A673 (cell line): ENCODE measurements at regions not wholly inside any gene's neighbourhood (a gene's known extent, or its start where the extent isn't known, plus 50 kb on each side); places are given as distances from the start of the nearest gene placed in this dataset.

ENCODE experiments used
- BruUV-seq: library from RNA; stranded (reverse); fragments of 400-500 nt; replicated peaks from 2 replicates; lab custom pipeline; 2021; lab: Mats Ljungman, UMichigan
- CTCF ChIA-PET: fragments of 300-600 bp; sonication (Branson Sonifier 250); formaldehyde crosslinking; loops from one replicate; lab custom pipeline; 2022; ENCODE audit warnings: antibody characterized with exemption; lab: Charles Lee
- POLR2A ChIA-PET: fragments of 300-600 bp; sonication (Branson Sonifier 250); formaldehyde crosslinking; loops from one replicate; lab custom pipeline; 2022; ENCODE audit warnings: antibody characterized with exemption; ENCODE audit not compliant: low non-redundant PET; lab: Charles Lee
- DNase-seq: peaks from one replicate; pipeline ENCODE4 v3.0.0-alpha.2; 2015; ENCODE audit warnings: low spot score
- H3K27ac ChIP-seq: fragments of 200-600 bp; sonication (generic); 2 replicates; pipeline ENCODE4 v1.5.1; 2016; ENCODE audit warnings: mixed run types, low read depth, mild to moderate bottlenecking, mixed read lengths, antibody characterized with exemption, low read length; ENCODE audit not compliant: poor library complexity, severe bottlenecking
- H3K27me3 ChIP-seq: fragments of 200-600 bp; sonication (generic); replicated peaks from 2 replicates; pipeline ENCODE4 v1.6.1; 2017; ENCODE audit warnings: mixed run types, low read depth, mild to moderate bottlenecking, mixed read lengths, antibody characterized with exemption, low read length; ENCODE audit not compliant: insufficient read depth, poor library complexity
- H3K36me3 ChIP-seq: fragments of 200-600 bp; sonication (generic); 2 replicates; pipeline ENCODE4 v1.6.1; 2016; ENCODE audit warnings: mixed run types, mild to moderate bottlenecking, mixed read lengths, antibody characterized with exemption, low read length; ENCODE audit not compliant: insufficient read depth, poor library complexity, severe bottlenecking
- H3K4me1 ChIP-seq: fragments of 200-600 bp; sonication (generic); 2 replicates; pipeline ENCODE4 v1.6.1; 2017; ENCODE audit warnings: mixed run types, mild to moderate bottlenecking, mixed read lengths, antibody characterized with exemption, low read length; ENCODE audit not compliant: insufficient read depth, poor library complexity, severe bottlenecking
- H3K4me3 ChIP-seq: fragments of 200-600 bp; sonication (generic); 2 replicates; pipeline ENCODE4 v1.5.1; 2016; ENCODE audit warnings: low read depth, mixed run types, mild to moderate bottlenecking, mixed read lengths, low read length; ENCODE audit not compliant: poor library complexity, severe bottlenecking
- H3K9me3 ChIP-seq: fragments of 200-600 bp; sonication (generic); 2 replicates; pipeline ENCODE4 v1.6.1; 2016; ENCODE audit warnings: mixed run types, low read depth, mild to moderate bottlenecking, mixed read lengths, antibody characterized with exemption, low read length; ENCODE audit not compliant: poor library complexity, severe bottlenecking
- CTCF ChIP-seq: fragments of 300-800, 200-600 bp; sonication (generic); conservative IDR thresholded peaks from 2 replicates; pipeline ENCODE4 v1.5.1; 2017; ENCODE audit warnings: low read depth, mild to moderate bottlenecking, antibody characterized with exemption, low read length, moderate library complexity, mixed read lengths
- EZH2 ChIP-seq: fragments of 200-600 bp; sonication (generic); IDR thresholded peaks from 2 replicates; pipeline ENCODE4 v1.6.1; 2017; ENCODE audit warnings: borderline replicate concordance, low read depth, mild to moderate bottlenecking, mixed read lengths, antibody characterized with exemption, low read length; ENCODE audit not compliant: poor library complexity, severe bottlenecking
- intact Hi-C: fragments of 100-400 bp; cut with micrococcal nuclease; formaldehyde crosslinking; loops from one replicate; pipeline ENCODE4 v1.10.0; 2022; ENCODE audit not compliant: unreplicated experiment

DNA sequence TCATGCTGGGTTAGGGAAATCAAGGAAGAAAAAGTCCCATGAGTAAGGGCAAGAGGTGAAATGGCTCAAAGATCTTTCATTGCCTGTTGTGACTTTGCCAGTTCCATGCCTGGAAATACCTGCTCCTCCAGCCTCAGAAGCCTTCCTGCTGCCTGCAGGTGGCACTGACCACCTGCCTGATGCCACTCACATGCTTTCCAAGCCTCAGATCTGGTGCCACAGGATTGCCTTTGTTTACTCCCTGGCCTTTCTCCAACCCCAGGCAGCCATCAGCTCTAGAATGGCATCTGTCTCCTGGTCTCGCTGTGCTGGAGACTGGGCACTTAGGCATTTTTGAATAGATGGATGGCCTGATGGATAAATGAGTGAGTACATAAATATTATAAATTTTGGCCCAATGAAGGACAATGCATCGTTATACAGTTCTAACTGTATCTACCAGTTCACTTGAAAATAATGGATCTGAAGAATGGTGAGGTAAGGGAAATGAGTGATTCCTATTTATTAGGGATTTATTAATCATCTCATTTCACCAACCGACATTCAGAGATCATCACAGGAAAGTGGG lies 657.2 kb downstream of the INHBA start:
- intact Hi-C loops, result no loop called here
- H3K9me3 ChIP-seq, result no peaks in the 10 kb centered on the region
- no peaks in the 10 kb centered on the region for H3K36me3 ChIP-seq
- H3K4me3 ChIP-seq, result no peak overlapping the region
- no peak for TF ChIP-seq EZH2
- peak; percentile 28; the same call in 1 of the 2 replicates for TF ChIP-seq CTCF
- H3K27ac ChIP-seq, result no peak overlapping the region
- no peaks in the 10 kb centered on the region for H3K27me3 ChIP-seq
- ChIA-PET POLR2A (no interaction called here), CTCF (no interaction called here)
- BruUV-seq, result no TSS peak
- no peak for DNase-seq
- no peaks in the 10 kb centered on the region for H3K4me1 ChIP-seq

- Histone ChIP-seq H3K27ac (no peak overlapping the region), H3K9me3 (no peaks in the 10 kb centered on the region), H3K4me1 (no peaks in the 10 kb centered on the region), H3K36me3 (no peaks in the 10 kb centered on the region), H3K27me3 (no peaks in the 10 kb centered on the region), H3K4me3 (no peak overlapping the region)
- CTCF ChIA-PET, result no interaction called here
- TF ChIP-seq EZH2, result no peak
- no peak for TF ChIP-seq CTCF
- BruUV-seq, result no TSS peak
- POLR2A ChIA-PET, result no interaction called here
- DNase-seq, result no peak
- intact Hi-C loops, result no loop called here
Measured at GRCh38 chr7:41039981-41040380, 662.9 kb downstream of the INHBA start.

- H3K27ac ChIP-seq, result no peak overlapping the region
- POLR2A ChIA-PET, result no interaction called here
- H3K27me3 ChIP-seq, result no peaks in the 10 kb centered on the region
- intact Hi-C loops, result no loop called here
- no peaks in the 10 kb centered on the region for H3K9me3 ChIP-seq
- BruUV-seq, result no TSS peak
- H3K4me1 ChIP-seq, result no peaks in the 10 kb centered on the region
- no peaks in the 10 kb centered on the region for H3K36me3 ChIP-seq
- no peak for TF ChIP-seq EZH2
- CTCF ChIA-PET, result no interaction called here
- H3K4me3 ChIP-seq, result no peak overlapping the region
- no peak for DNase-seq
Measured at GRCh38 chr7:41039386-41039953, 663.4 kb downstream of the INHBA start.

- CTCF ChIA-PET, result no interaction called here
- no TSS peak for BruUV-seq
- POLR2A ChIA-PET, result no interaction called here
- Histone ChIP-seq H3K4me3 (no peak overlapping the region), H3K27me3 (no peaks in the 10 kb centered on the region), H3K9me3 (no peaks in the 10 kb centered on the region), H3K4me1 (no peaks in the 10 kb centered on the region), H3K36me3 (no peaks in the 10 kb centered on the region), H3K27ac (no peak overlapping the region)
- DNase-seq, result no peak
- intact Hi-C loops, result no loop called here
- TF ChIP-seq CTCF, result no peak
- TF ChIP-seq EZH2, result no peak
Measured at GRCh38 chr7:41038211-41038610, 664.7 kb downstream of the INHBA start.
